ENCODE measurements at regions not wholly inside any gene's neighbourhood (a gene's known extent, or its start where the extent isn't known, plus 50 kb on each side); places are given as distances from the start of the nearest gene placed in this dataset.

GRCh38 chr1:30043731-30044408 lies 679.5 kb downstream of the MATN1 start:
- Mint-ChIP-seq H3K4me3 (no peak overlapping the region), H3K27ac (peak overlapping the region in 1 of 3 donors; percentile 70), H3K9me3 (peaks cover 0 to 11% (median 0%) of the 10 kb centered on the region in 7 donors), H3K36me3 (no peaks in the 10 kb centered on the region), H3K27me3 (no peaks in the 10 kb centered on the region), H3K4me1 (peaks cover 0 to 2% (median 0%) of the 10 kb centered on the region in 4 donors)
- Histone ChIP-seq H3K36me3 (ENCODE audit: control insufficient read depth, insufficient read depth, low read length) (no peaks in the 10 kb centered on the region), H3K4me1 (ENCODE audit: control insufficient read depth, insufficient read depth, low read length, poor library complexity, severe bottlenecking) (no peaks in the 10 kb centered on the region), H3K4me3 (ENCODE audit: low read depth, low read length) (no peak overlapping the region), H3K27ac (ENCODE audit: insufficient read depth, low read length, poor library complexity, severe bottlenecking) (no peak overlapping the region), H3K27me3 (ENCODE audit: control insufficient read depth, insufficient read depth, low read length) (no peaks in the 10 kb centered on the region), H3K9me3 (ENCODE audit: control insufficient read depth in 2 of 2, low read length in 2 of 2) (no peaks in the 10 kb centered on the region)
- DNase-seq (no peak), ATAC-seq (ENCODE audit: low read depth in 2 of 2) (no peak)

- Mint-ChIP-seq H3K36me3 (no peaks in the 10 kb centered on the region), H3K4me3 (no peak overlapping the region), H3K27me3 (no peaks in the 10 kb centered on the region), H3K9me3 (peaks cover 0 to 11% (median 0%) of the 10 kb centered on the region in 7 donors), H3K4me1 (peaks cover 0 to 2% (median 0%) of the 10 kb centered on the region in 4 donors), H3K27ac (no peak overlapping the region)
- Histone ChIP-seq H3K4me1 (ENCODE audit: control insufficient read depth, insufficient read depth, low read length, poor library complexity, severe bottlenecking) (no peaks in the 10 kb centered on the region), H3K27ac (ENCODE audit: insufficient read depth, low read length, poor library complexity, severe bottlenecking) (no peak overlapping the region), H3K9me3 (ENCODE audit: control insufficient read depth in 2 of 2, low read length in 2 of 2) (no peaks in the 10 kb centered on the region), H3K27me3 (ENCODE audit: control insufficient read depth, insufficient read depth, low read length) (no peaks in the 10 kb centered on the region), H3K4me3 (ENCODE audit: low read depth, low read length) (no peak overlapping the region), H3K36me3 (ENCODE audit: control insufficient read depth, insufficient read depth, low read length) (no peaks in the 10 kb centered on the region)
- ATAC-seq (ENCODE audit: low read depth in 2 of 2) = no peak
- DNase-seq = no peak
Measured at GRCh38 chr1:30043256-30043655, 680.1 kb downstream of the MATN1 start.

GRCh38 chr1:30042438-30043147 lies 680.8 kb downstream of the MATN1 start:
- H3K9me3 ChIP-seq (ENCODE audit: control insufficient read depth in 2 of 2, low read length in 2 of 2) = no peaks in the 10 kb centered on the region
- H3K4me3 Mint-ChIP-seq = no peak overlapping the region
- H3K27ac Mint-ChIP-seq = no peak overlapping the region
- H3K36me3 Mint-ChIP-seq = no peaks in the 10 kb centered on the region
- ATAC-seq (ENCODE audit: low read depth in 2 of 2) (no peak), DNase-seq (no peak)
- H3K36me3 ChIP-seq (ENCODE audit: control insufficient read depth, insufficient read depth, low read length) = no peaks in the 10 kb centered on the region
- peaks cover 0 to 2% (median 0%) of the 10 kb centered on the region in 4 donors for H3K4me1 Mint-ChIP-seq
- peaks cover 0 to 11% (median 0%) of the 10 kb centered on the region in 7 donors for H3K9me3 Mint-ChIP-seq
- H3K27ac ChIP-seq (ENCODE audit: insufficient read depth, low read length, poor library complexity, severe bottlenecking) = no peak overlapping the region
- no peaks in the 10 kb centered on the region for H3K27me3 Mint-ChIP-seq
- no peaks in the 10 kb centered on the region for H3K4me1 ChIP-seq (ENCODE audit: control insufficient read depth, insufficient read depth, low read length, poor library complexity, severe bottlenecking)
- no peaks in the 10 kb centered on the region for H3K27me3 ChIP-seq (ENCODE audit: control insufficient read depth, insufficient read depth, low read length)
- no peak overlapping the region for H3K4me3 ChIP-seq (ENCODE audit: low read depth, low read length)

- peaks cover 0 to 11% (median 0%) of the 10 kb centered on the region in 7 donors for H3K9me3 Mint-ChIP-seq
- no peaks in the 10 kb centered on the region for H3K9me3 ChIP-seq (ENCODE audit: control insufficient read depth in 2 of 2, low read length in 2 of 2)
- H3K36me3 ChIP-seq (ENCODE audit: control insufficient read depth, insufficient read depth, low read length) = no peaks in the 10 kb centered on the region
- H3K4me3 ChIP-seq (ENCODE audit: low read depth, low read length) = no peak overlapping the region
- peaks cover 0 to 2% (median 0%) of the 10 kb centered on the region in 4 donors for H3K4me1 Mint-ChIP-seq
- no peak overlapping the region for H3K4me3 Mint-ChIP-seq
- H3K36me3 Mint-ChIP-seq = no peaks in the 10 kb centered on the region
- H3K4me1 ChIP-seq (ENCODE audit: control insufficient read depth, insufficient read depth, low read length, poor library complexity, severe bottlenecking) = no peaks in the 10 kb centered on the region
- no peak for ATAC-seq (ENCODE audit: low read depth in 2 of 2)
- H3K27ac Mint-ChIP-seq = no peak overlapping the region
- no peak for DNase-seq
- no peaks in the 10 kb centered on the region for H3K27me3 Mint-ChIP-seq
- no peak overlapping the region for H3K27ac ChIP-seq (ENCODE audit: insufficient read depth, low read length, poor library complexity, severe bottlenecking)
- H3K27me3 ChIP-seq (ENCODE audit: control insufficient read depth, insufficient read depth, low read length) = no peaks in the 10 kb centered on the region
Measured at GRCh38 chr1:30041741-30042437, 681.5 kb downstream of the MATN1 start.

- Histone ChIP-seq H3K9me3 (ENCODE audit: control insufficient read depth in 2 of 2, low read length in 2 of 2) (no peaks in the 10 kb centered on the region), H3K4me1 (ENCODE audit: control insufficient read depth, insufficient read depth, low read length, poor library complexity, severe bottlenecking) (no peaks in the 10 kb centered on the region), H3K27me3 (ENCODE audit: control insufficient read depth, insufficient read depth, low read length) (no peaks in the 10 kb centered on the region), H3K36me3 (ENCODE audit: control insufficient read depth, insufficient read depth, low read length) (no peaks in the 10 kb centered on the region), H3K27ac (ENCODE audit: insufficient read depth, low read length, poor library complexity, severe bottlenecking) (no peak overlapping the region), H3K4me3 (ENCODE audit: low read depth, low read length) (no peak overlapping the region)
- H3K9me3 Mint-ChIP-seq = peaks cover 0 to 11% (median 0%) of the 10 kb centered on the region in 7 donors
- ATAC-seq (ENCODE audit: low read depth in 2 of 2) (no peak), DNase-seq (no peak)
- H3K4me3 Mint-ChIP-seq = peak overlapping the region in 1 of 4 donors; percentile 26
- H3K27ac Mint-ChIP-seq = no peak overlapping the region
- H3K4me1 Mint-ChIP-seq = peaks cover 0 to 2% (median 0%) of the 10 kb centered on the region in 4 donors
- no peaks in the 10 kb centered on the region for H3K36me3 Mint-ChIP-seq
- H3K27me3 Mint-ChIP-seq = no peaks in the 10 kb centered on the region
Measured at GRCh38 chr1:30040081-30041019, 683.0 kb downstream of the MATN1 start.

- H3K27ac ChIP-seq (ENCODE audit: insufficient read depth, low read length, poor library complexity, severe bottlenecking) = no peak overlapping the region
- no peak overlapping the region for H3K27ac Mint-ChIP-seq
- H3K4me3 ChIP-seq (ENCODE audit: low read depth, low read length) = no peak overlapping the region
- H3K36me3 Mint-ChIP-seq = no peaks in the 10 kb centered on the region
- H3K9me3 Mint-ChIP-seq = peaks cover 0 to 11% (median 0%) of the 10 kb centered on the region in 7 donors
- no peaks in the 10 kb centered on the region for H3K27me3 Mint-ChIP-seq
- ATAC-seq (ENCODE audit: low read depth in 2 of 2) (no peak), DNase-seq (no peak)
- H3K9me3 ChIP-seq (ENCODE audit: control insufficient read depth in 2 of 2, low read length in 2 of 2) = no peaks in the 10 kb centered on the region
- H3K36me3 ChIP-seq (ENCODE audit: control insufficient read depth, insufficient read depth, low read length) = no peaks in the 10 kb centered on the region
- H3K4me1 ChIP-seq (ENCODE audit: control insufficient read depth, insufficient read depth, low read length, poor library complexity, severe bottlenecking) = no peaks in the 10 kb centered on the region
- H3K27me3 ChIP-seq (ENCODE audit: control insufficient read depth, insufficient read depth, low read length) = no peaks in the 10 kb centered on the region
- peaks cover 0 to 2% (median 0%) of the 10 kb centered on the region in 4 donors for H3K4me1 Mint-ChIP-seq
- H3K4me3 Mint-ChIP-seq = no peak overlapping the region
Measured at GRCh38 chr1:30039354-30040080, 683.9 kb downstream of the MATN1 start.
